ENCODE measurements at regions not wholly inside any gene's neighbourhood (a gene's known extent, or its start where the extent isn't known, plus 50 kb on each side); places are given as distances from the start of the nearest gene placed in this dataset.
"Not testable (repeated sequence)": the region's sequence is repeated elsewhere in the genome, so short reads cannot be mapped to it uniquely, and the experiment has no call there.

DNA sequence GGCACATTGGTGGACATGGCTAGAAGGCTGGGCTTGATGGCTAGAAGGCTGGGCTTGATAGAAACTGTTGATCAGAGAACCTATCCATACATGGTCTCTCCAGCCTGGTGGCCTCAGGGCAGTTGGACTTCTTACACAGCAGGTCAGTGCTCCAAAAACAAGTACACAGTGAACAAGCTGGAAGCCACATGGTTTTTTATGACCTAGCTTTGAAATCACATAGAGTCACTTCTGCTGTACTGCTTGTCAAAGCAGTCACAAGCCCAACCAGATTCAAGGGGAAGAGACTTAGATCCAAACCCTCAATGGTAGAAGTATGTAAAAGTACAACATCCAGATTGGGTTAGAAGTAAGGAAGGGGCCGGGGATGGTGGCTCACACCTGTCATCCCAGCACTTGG, 89.4 kb upstream of the HES1 start:
- peaks cover 3% of the 10 kb centered on the region for H3K27me3 ChIP-seq (ENCODE audit: control insufficient read depth, insufficient read depth, low read length)
- H3K9me3 ChIP-seq (ENCODE audit: control insufficient read depth, insufficient read depth, low read length) = peaks cover 13% of the 10 kb centered on the region
- H3K9ac ChIP-seq (ENCODE audit: low read depth, low read length) = no peak overlapping the region
- H3K4me1 ChIP-seq (ENCODE audit: control insufficient read depth, insufficient read depth, low read length) = no peaks in the 10 kb centered on the region
- H3K4me3 ChIP-seq (ENCODE audit: low read depth, low read length) = no peak overlapping the region
- no peaks in the 10 kb centered on the region for H3K36me3 ChIP-seq (ENCODE audit: control insufficient read depth, insufficient read depth, low read length)

DNA sequence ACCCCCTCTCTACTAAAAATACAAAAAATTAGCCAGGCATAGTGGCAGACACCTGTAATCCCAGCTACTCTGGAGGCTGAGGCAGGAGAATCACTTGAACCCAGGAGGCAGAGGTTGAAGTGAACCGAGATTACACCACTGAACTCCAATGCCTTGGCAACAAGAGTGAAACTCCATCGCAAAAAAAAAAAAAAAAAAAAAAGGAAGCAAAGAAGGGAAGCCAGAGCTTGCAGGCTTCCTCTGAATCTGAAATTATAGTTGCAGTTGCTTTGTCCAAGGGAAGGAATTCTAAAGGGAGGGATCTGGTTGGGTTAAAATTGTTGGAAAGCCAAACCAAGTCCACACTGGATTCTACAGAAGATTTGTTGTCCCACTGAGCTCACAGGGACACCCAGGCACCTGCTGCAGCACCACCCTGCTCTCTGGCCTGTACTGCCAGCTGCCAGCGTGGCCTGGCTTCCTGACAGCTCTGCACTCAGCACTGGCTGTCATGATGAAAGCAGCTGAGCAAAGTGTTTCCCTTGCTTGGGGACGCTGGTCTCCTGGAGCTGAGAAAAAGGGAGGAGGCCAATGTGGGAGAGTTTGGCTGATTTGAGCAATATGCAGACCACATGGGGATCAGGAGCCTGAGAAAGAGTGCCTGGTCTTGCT, 88.8 kb upstream of the HES1 start:
- H3K4me3 ChIP-seq (ENCODE audit: low read depth, low read length) = no peak overlapping the region
- peaks cover 13% of the 10 kb centered on the region for H3K9me3 ChIP-seq (ENCODE audit: control insufficient read depth, insufficient read depth, low read length)
- no peaks in the 10 kb centered on the region for H3K4me1 ChIP-seq (ENCODE audit: control insufficient read depth, insufficient read depth, low read length)
- H3K27me3 ChIP-seq (ENCODE audit: control insufficient read depth, insufficient read depth, low read length) = peaks cover 5% of the 10 kb centered on the region
- H3K36me3 ChIP-seq (ENCODE audit: control insufficient read depth, insufficient read depth, low read length) = no peaks in the 10 kb centered on the region
- no peak overlapping the region for H3K9ac ChIP-seq (ENCODE audit: low read depth, low read length)

DNA sequence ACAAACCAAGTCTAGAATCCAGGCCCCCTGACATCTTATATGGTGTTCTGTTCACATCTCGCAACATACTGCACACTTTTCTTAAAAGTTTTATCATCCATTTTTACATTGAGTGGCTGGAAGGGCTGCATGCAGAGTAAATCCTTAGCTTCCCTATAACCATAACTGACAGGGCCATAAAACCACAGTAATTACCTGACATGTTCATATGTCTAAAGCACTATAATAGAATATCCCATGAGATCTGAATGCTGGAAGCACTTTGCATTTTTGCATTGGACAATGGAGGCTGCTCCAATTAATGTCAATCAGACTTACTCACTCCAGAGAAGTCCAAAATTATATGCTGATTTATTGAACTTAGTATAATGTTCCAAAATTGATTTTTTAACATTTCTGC, 86.6 kb upstream of the HES1 start:
- Histone ChIP-seq H3K4me1 (ENCODE audit: control insufficient read depth, insufficient read depth, low read length) (no peaks in the 10 kb centered on the region), H3K36me3 (ENCODE audit: control insufficient read depth, insufficient read depth, low read length) (no peaks in the 10 kb centered on the region), H3K9ac (ENCODE audit: low read depth, low read length) (no peak overlapping the region), H3K27me3 (ENCODE audit: control insufficient read depth, insufficient read depth, low read length) (peaks cover 22% of the 10 kb centered on the region), H3K9me3 (ENCODE audit: control insufficient read depth, insufficient read depth, low read length) (peaks cover 13% of the 10 kb centered on the region), H3K4me3 (ENCODE audit: low read depth, low read length) (no peak overlapping the region)

DNA sequence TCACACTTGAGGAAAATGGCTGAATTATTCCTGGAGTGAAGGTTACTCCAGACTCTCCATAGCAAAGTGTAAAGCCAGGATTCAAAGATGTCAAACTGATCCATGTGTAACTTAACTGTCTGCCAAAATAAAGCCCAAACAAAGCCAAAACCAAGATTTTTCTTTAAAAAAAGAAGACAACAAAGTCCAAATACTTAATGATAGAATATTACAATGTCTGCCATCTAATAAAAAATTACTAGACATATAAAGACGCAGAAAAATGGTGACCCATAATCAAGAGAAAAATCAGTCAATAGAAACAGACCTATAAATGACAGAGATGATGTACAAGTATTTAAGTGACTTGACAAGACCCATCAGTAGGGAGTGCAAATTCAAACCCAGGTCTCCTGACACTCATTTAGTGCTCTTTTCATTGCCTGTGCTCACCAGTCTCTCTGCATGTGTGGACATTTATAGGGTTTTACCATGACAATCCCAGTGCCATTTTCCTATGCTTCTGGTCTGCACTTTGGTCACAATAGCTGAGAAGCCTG, 85.1 kb upstream of the HES1 start:
- Histone ChIP-seq H3K4me3 (ENCODE audit: low read depth, low read length) (no peak overlapping the region), H3K4me1 (ENCODE audit: control insufficient read depth, insufficient read depth, low read length) (peaks cover 10% of the 10 kb centered on the region), H3K27me3 (ENCODE audit: control insufficient read depth, insufficient read depth, low read length) (peaks cover 32% of the 10 kb centered on the region), H3K36me3 (ENCODE audit: control insufficient read depth, insufficient read depth, low read length) (no peaks in the 10 kb centered on the region), H3K9me3 (ENCODE audit: control insufficient read depth, insufficient read depth, low read length) (peaks cover 13% of the 10 kb centered on the region), H3K9ac (ENCODE audit: low read depth, low read length) (no peak overlapping the region)

DNA sequence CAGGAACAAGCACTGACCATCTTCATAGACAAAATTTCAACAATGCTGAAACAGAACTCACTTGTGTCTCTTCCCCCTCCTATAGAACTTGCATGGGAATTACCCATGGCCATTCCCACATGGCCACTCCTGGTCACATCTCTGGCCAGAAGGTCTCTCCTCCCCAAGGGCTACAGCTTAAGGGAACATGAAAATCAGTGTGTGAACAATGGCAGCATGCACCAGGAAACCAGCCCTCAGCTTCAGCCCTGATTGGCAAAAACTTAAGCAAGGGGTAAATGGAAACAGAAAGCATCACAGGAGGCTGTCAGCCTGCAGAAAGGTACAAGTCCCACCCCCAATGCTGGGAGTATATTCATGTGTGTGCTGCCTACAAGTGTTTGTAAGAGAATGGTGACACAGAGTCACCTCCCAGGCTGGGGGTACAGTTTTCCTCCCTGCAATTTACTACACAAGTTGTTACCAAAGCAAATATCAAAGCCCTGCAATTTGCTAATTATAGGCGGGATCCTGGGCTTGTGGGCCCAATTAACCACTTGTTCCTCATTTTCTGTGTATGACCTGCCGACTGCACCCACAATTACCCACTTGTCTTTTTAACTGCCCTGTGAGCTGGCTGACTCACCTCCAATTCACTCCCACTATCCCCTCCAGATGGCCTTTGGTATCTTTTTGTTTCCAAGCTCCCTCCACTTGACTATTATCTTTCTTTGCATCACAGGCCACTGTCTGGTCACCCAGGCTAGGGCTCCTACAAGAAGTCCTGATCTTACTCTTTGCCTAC, 84.4 kb upstream of the HES1 start:
- no peak overlapping the region for H3K4me3 ChIP-seq (ENCODE audit: low read depth, low read length)

DNA sequence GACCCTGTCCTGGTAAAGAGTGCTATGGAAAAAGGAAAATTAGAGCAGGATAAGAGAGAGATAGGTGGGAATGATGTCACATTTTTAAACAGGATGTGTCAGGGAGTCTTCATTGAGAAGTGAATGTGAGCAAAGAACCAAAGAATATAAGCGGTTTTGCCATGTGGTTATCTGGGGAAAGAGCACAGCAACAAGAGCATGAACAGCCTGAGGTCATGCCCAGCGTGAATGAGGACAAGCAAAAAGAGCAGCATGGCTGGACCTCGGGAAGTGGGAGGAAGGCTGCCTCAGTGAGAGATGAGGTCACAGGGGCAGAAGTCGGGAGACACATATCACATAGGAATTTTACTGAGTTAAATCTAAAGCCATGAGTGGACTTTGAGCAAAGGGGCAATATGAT, 82.8 kb upstream of the HES1 start:
- H3K9ac ChIP-seq (ENCODE audit: low read depth, low read length) = no peak overlapping the region
- peaks cover 16% of the 10 kb centered on the region for H3K4me1 ChIP-seq (ENCODE audit: control insufficient read depth, insufficient read depth, low read length)
- no peak overlapping the region for H3K4me3 ChIP-seq (ENCODE audit: low read depth, low read length)
- peaks cover 13% of the 10 kb centered on the region for H3K9me3 ChIP-seq (ENCODE audit: control insufficient read depth, insufficient read depth, low read length)
- H3K36me3 ChIP-seq (ENCODE audit: control insufficient read depth, insufficient read depth, low read length) = no peaks in the 10 kb centered on the region
- H3K27me3 ChIP-seq (ENCODE audit: control insufficient read depth, insufficient read depth, low read length) = peaks cover 43% of the 10 kb centered on the region

More for the DNA sequence above, 84.4 kb upstream of the HES1 start:
- Histone ChIP-seq H3K9me3 (ENCODE audit: control insufficient read depth, insufficient read depth, low read length) (peaks cover 13% of the 10 kb centered on the region), H3K9ac (ENCODE audit: low read depth, low read length) (no peak overlapping the region), H3K27me3 (ENCODE audit: control insufficient read depth, insufficient read depth, low read length) (peaks cover 36% of the 10 kb centered on the region), H3K36me3 (ENCODE audit: control insufficient read depth, insufficient read depth, low read length) (no peaks in the 10 kb centered on the region), H3K4me1 (ENCODE audit: control insufficient read depth, insufficient read depth, low read length) (peaks cover 12% of the 10 kb centered on the region)

DNA sequence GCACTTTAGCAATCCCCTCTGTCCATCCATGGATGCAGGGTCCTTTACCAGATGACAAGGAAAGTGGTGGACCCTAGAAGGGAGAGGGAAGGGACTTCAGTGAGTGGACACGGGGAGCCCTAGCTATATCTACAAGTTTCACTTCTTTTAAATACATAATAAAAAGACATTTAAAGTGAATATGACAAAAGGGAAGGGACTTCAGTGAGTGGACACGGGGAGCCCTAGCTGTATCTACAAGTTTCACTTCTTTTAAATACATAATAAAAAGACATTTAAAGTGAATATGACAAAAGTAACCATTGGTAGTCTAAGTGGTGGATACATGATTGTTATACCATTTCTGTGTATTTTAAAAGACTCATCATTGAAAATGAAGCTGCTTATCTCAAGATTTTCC, 81.9 kb upstream of the HES1 start:
- H3K4me3 ChIP-seq (ENCODE audit: low read depth, low read length) = no peak overlapping the region
- no peaks in the 10 kb centered on the region for H3K36me3 ChIP-seq (ENCODE audit: control insufficient read depth, insufficient read depth, low read length)
- H3K27me3 ChIP-seq (ENCODE audit: control insufficient read depth, insufficient read depth, low read length) = peaks cover 43% of the 10 kb centered on the region

DNA sequence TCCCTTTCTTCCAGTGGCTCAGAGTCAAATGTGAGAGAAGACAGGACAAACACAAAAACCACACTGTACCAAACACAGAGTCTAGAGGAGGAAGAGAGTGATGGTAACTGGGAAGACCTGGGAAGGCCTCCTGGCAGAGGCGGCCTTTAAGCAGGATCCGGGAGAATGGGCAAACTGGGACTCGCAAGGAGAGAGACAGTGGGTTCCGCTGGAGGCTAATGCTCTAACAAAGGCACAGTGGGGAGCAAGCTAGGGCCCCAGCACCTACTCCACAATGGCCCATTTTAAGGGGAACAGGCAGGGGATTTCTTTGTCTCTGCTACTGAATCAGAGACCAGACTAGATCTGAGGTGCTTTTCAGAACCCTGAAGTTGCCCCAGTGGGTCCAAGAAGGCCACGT, 81.4 kb upstream of the HES1 start:
- peaks cover 13% of the 10 kb centered on the region for H3K9me3 ChIP-seq (ENCODE audit: control insufficient read depth, insufficient read depth, low read length)
- H3K9ac ChIP-seq (ENCODE audit: low read depth, low read length) = no peak overlapping the region
- peaks cover 43% of the 10 kb centered on the region for H3K27me3 ChIP-seq (ENCODE audit: control insufficient read depth, insufficient read depth, low read length)
- no peak overlapping the region for H3K4me3 ChIP-seq (ENCODE audit: low read depth, low read length)
- peaks cover 22% of the 10 kb centered on the region for H3K4me1 ChIP-seq (ENCODE audit: control insufficient read depth, insufficient read depth, low read length)
- no peaks in the 10 kb centered on the region for H3K36me3 ChIP-seq (ENCODE audit: control insufficient read depth, insufficient read depth, low read length)

More for the DNA sequence above, 81.9 kb upstream of the HES1 start:
- Histone ChIP-seq H3K9ac (ENCODE audit: low read depth, low read length) (no peak overlapping the region), H3K9me3 (ENCODE audit: control insufficient read depth, insufficient read depth, low read length) (peaks cover 13% of the 10 kb centered on the region), H3K4me1 (ENCODE audit: control insufficient read depth, insufficient read depth, low read length) (peaks cover 21% of the 10 kb centered on the region)

DNA sequence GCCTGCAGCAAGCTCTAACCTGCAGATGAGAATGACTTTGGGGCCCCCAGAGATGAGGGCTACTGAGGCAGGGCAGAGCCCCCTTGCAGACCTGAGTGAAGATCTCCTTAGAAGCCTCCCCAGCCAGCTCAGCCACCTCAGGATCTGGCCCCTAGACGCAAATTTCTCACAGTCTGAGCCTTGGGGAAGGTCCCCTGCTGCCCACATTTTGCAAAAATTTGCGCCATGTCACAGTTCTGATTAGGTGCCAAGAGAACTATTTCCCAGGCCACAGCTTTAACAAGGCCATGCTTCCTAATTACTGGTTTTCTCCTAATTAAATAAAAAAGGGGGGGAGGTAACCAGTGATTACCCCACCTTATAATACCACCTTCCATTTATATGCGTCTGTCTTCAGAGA, 81.0 kb upstream of the HES1 start:
- peaks cover 22% of the 10 kb centered on the region for H3K4me1 ChIP-seq (ENCODE audit: control insufficient read depth, insufficient read depth, low read length)
- no peak overlapping the region for H3K4me3 ChIP-seq (ENCODE audit: low read depth, low read length)
- no peak overlapping the region for H3K9ac ChIP-seq (ENCODE audit: low read depth, low read length)
- peaks cover 43% of the 10 kb centered on the region for H3K27me3 ChIP-seq (ENCODE audit: control insufficient read depth, insufficient read depth, low read length)
- peaks cover 13% of the 10 kb centered on the region for H3K9me3 ChIP-seq (ENCODE audit: control insufficient read depth, insufficient read depth, low read length)
- no peaks in the 10 kb centered on the region for H3K36me3 ChIP-seq (ENCODE audit: control insufficient read depth, insufficient read depth, low read length)

DNA sequence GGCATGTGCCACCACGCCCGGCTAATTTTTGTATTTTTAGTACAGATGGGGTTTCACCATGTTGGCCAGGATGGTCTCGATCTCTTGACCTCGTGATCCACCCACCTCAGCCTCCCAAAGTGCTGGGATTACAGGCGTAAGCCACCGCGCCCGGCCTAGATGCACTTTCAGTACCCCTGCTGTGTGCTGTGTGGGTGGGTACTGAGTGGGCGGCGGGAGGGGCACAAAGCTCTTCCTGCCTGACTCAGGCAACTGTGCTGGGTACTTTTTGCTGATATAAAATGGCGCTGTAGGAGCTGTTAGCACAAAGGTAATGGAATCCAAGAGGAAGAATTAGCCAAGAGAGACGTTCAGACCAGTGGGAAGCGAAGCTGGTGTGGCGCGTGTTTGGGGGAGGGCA, 79.6 kb upstream of the HES1 start:
- H3K9me3 ChIP-seq (ENCODE audit: control insufficient read depth, insufficient read depth, low read length); H3K36me3 ChIP-seq (ENCODE audit: control insufficient read depth, insufficient read depth, low read length); H3K4me3 ChIP-seq (ENCODE audit: low read depth, low read length); H3K9ac ChIP-seq (ENCODE audit: low read depth, low read length): not testable (repeated sequence)
- Histone ChIP-seq H3K27me3 (ENCODE audit: control insufficient read depth, insufficient read depth, low read length) (peaks cover 40% of the 10 kb centered on the region), H3K4me1 (ENCODE audit: control insufficient read depth, insufficient read depth, low read length) (peaks cover 22% of the 10 kb centered on the region)

DNA sequence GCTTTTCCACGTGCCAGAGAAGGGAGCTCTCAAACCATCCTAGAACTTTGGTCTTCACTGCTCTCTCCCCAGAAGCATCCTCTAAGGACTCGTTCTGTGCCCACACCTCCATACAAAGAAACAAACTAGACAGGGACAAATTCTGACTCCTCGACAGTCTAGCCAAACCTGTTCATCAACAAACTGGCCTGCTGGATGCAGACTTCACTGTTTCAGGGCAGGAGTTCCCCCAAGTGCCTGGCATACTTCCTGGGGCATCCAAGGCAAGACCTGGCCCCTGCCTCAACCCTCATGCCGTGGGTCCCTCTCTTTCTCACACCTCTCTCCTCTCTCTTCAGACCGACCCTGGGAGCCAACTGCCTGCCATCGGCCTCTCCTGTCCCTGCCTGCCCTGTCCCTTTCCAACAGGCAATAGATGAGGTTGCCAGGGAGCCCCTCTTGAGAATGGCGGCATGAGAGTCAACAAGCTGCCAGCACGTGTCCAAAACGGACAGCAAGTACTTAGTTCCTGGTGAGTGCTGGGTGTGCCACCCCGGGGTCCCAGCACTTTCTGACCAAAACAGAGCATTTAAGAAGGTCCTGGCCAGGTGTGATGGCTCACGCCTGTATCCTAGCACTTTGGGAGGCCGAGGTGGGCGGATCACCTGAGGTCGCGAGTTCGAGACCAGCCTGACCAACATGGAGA, 79.1 kb upstream of the HES1 start:
- no peaks in the 10 kb centered on the region for H3K36me3 ChIP-seq (ENCODE audit: control insufficient read depth, insufficient read depth, low read length)
- H3K27me3 ChIP-seq (ENCODE audit: control insufficient read depth, insufficient read depth, low read length) = peaks cover 38% of the 10 kb centered on the region
- H3K4me1 ChIP-seq (ENCODE audit: control insufficient read depth, insufficient read depth, low read length) = peaks cover 22% of the 10 kb centered on the region
- H3K9ac ChIP-seq (ENCODE audit: low read depth, low read length) = no peak overlapping the region
- H3K9me3 ChIP-seq (ENCODE audit: control insufficient read depth, insufficient read depth, low read length) = no peaks in the 10 kb centered on the region
- H3K4me3 ChIP-seq (ENCODE audit: low read depth, low read length) = no peak overlapping the region
